GM18873 (cell line): ENCODE measurements at regions not wholly inside any gene's neighbourhood (a gene's known extent, or its start where the extent isn't known, plus 50 kb on each side); places are given as distances from the start of the nearest gene placed in this dataset.
"Not testable (repeated sequence)": the region's sequence is repeated elsewhere in the genome, so short reads cannot be mapped to it uniquely, and the experiment has no call there.

Experiments
- ATAC-seq: cut with Tn5 transposase; IDR thresholded peaks from one replicate; pipeline ENCODE4 v1.9.1; 2021; ENCODE audit warnings: mild to moderate bottlenecking, moderate library complexity, moderate number of reproducible peaks; ENCODE audit not compliant: unreplicated experiment, low FRiP score

GRCh38 chrX:63285375-63285774, 65.8 kb downstream of the SPIN4 start:
- no peak for ATAC-seq

- ATAC-seq = no peak
Observed at GRCh38 chrX:63284659-63285058, 66.5 kb downstream of the SPIN4 start.

- no peak for ATAC-seq
Observed at GRCh38 chrX:63283348-63283747, 67.8 kb downstream of the SPIN4 start.

- no peak for ATAC-seq
Observed at GRCh38 chrX:63282828-63283227, 68.3 kb downstream of the SPIN4 start.

GRCh38 chrX:63282077-63282476, 69.1 kb downstream of the SPIN4 start:
- ATAC-seq = no peak

GRCh38 chrX:63281465-63281864, 69.7 kb downstream of the SPIN4 start:
- ATAC-seq = no peak

GRCh38 chrX:63277394-63277793, 73.7 kb downstream of the SPIN4 start:
- ATAC-seq = not testable (repeated sequence)

GRCh38 chrX:63275127-63275526, 76.0 kb downstream of the SPIN4 start:
- peak; percentile 52 for ATAC-seq

GRCh38 chrX:63270873-63271272, 80.3 kb downstream of the SPIN4 start:
- ATAC-seq = no peak

- no peak for ATAC-seq
Observed at GRCh38 chrX:63258144-63258543, 93.0 kb downstream of the SPIN4 start.

GRCh38 chrX:63250253-63250868, 100.8 kb downstream of the SPIN4 start:
- peak; percentile 100 for ATAC-seq

- not testable (repeated sequence) for ATAC-seq
Observed at GRCh38 chrX:63242689-63243088, 108.4 kb downstream of the SPIN4 start.

- ATAC-seq = not testable (repeated sequence)
Observed at GRCh38 chrX:63235963-63236362, 115.2 kb downstream of the SPIN4 start.

GRCh38 chrX:63233013-63233412, 118.1 kb downstream of the SPIN4 start:
- not testable (repeated sequence) for ATAC-seq

- not testable (repeated sequence) for ATAC-seq
Observed at GRCh38 chrX:63218202-63218601, 132.9 kb downstream of the SPIN4 start.

GRCh38 chrX:63217549-63217948, 133.6 kb downstream of the SPIN4 start:
- not testable (repeated sequence) for ATAC-seq

- ATAC-seq = not testable (repeated sequence)
Observed at GRCh38 chrX:63209645-63210044, 141.5 kb downstream of the SPIN4 start.

- not testable (repeated sequence) for ATAC-seq
Observed at GRCh38 chrX:63209128-63209527, 142.0 kb downstream of the SPIN4 start.

- ATAC-seq = not testable (repeated sequence)
Observed at GRCh38 chrX:63204266-63205074, 146.7 kb downstream of the SPIN4 start.

- not testable (repeated sequence) for ATAC-seq
Observed at GRCh38 chrX:63201987-63202386, 149.1 kb downstream of the SPIN4 start.

- not testable (repeated sequence) for ATAC-seq
Observed at GRCh38 chrX:63198693-63199092, 152.4 kb downstream of the SPIN4 start.
